ENCODE measurements at regions not wholly inside any gene's neighbourhood (a gene's known extent, or its start where the extent isn't known, plus 50 kb on each side); places are given as distances from the start of the nearest gene placed in this dataset.
"Not testable (repeated sequence)": the region's sequence is repeated elsewhere in the genome, so short reads cannot be mapped to it uniquely, and the experiment has no call there.

DNA sequence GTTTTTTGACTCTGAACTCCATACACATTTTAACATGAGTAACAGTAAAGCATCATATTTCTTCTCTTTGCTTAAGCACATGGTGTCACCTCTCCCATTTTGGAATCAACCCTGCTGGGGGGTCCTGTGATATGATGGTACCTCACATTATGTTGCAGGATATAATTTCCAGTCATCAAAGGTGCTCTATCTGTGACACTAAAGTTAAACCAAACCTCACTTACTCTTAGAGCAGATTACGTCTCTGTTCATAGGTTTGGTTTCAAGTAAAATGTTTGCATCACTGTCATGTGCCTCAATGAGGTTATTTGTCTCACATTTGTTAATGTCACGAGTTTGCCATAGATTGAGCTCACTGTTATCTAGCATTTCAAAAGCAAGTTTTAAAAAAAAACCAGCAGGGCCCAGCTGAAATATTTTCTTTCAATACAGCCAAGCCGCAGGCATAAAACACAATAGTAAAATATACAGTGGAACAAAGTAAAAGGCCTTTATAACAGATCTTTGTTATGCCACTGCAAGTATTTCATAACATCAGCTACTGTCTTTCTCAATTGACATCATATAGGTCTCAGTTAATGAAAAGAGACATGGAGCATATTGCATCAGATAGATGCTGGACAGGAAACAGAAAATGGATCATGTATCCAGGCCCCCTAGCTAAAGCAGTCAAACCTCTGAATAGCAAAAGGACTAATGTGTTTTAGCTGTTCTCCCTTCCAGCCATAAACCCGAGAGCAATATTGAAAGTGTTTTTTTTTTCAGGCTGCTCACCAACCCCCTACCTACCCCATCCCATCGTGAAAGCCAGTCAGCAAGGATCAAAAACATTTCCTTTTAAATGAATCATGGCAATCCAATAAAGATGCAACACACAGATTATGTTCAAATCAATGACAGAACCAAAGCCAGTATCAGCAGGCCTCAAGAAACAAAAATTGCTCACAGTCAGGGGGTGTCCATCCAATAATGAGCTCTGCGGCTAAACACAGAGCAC is 182.1 kb upstream of the ITGA1 start:
- DNase-seq = no peak
- no peak for ATAC-seq

DNA sequence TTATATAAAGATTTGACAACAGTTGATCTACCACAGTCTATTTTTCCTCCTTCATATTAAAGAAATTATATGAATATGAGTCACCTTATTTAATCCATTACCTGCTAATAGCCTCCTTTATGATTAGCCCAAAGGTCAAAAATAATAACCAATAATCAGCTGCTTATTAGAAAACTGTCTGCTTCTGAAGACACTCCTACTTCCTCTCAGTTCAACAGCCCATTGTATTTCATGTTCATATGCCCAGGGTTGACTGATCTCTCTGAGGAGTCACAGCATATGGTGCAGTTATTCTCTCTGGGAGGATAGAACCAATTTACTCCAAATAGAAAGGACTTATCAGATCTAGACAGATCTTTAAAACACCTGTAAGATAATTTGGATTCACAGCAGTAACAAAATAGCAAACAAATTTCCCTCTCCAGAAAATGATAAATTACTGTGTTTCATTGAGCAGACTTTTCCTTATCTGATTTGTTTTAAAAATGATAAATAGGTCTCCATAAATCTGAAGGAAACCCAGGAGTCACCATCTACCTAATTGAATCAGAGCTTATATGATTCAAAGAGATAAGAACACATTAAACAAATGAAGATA is 180.4 kb upstream of the ITGA1 start:
- ATAC-seq = no peak
- DNase-seq = no peak

DNA sequence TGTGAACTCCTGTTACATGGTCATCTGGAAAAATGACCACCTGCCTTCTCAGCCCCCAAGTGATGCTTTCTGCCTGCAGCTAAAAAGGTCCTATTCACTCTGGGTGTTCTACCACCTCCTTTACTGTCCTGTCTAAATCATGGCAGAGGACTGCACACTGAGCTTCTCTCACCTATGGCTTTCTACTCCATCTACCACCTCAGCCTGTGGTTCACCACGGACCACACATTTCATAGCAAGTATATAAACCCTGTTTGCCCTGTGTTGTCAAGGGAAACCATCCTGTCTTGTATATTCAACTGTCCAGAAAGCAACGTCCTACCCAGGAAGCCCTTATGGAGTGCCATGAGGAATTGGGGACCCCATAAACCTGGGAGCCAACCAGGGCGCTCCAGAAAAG is 167.4 kb upstream of the ITGA1 start:
- no peak for ATAC-seq

DNA sequence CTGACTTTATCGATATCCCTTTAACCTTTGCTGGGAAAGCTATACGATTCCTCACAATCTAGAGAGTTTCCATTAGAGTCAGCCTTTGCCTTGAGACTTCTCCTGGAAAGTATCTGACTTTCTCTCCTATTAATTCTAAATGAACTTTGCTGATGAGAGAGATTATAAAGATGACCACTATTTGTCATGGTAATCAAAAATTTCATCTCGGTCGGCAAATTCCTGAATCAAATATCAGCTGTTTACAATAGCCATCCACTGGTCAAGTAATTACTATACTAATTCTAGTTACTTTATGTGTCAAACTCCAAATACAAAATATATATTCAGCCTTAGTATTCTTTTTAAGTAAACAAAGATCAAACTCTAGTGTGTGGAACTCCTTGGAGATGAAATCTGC is 164.4 kb upstream of the ITGA1 start:
- ATAC-seq = no peak
- DNase-seq = no peak

More for the DNA sequence above, 167.4 kb upstream of the ITGA1 start:
- DNase-seq = no peak

DNA sequence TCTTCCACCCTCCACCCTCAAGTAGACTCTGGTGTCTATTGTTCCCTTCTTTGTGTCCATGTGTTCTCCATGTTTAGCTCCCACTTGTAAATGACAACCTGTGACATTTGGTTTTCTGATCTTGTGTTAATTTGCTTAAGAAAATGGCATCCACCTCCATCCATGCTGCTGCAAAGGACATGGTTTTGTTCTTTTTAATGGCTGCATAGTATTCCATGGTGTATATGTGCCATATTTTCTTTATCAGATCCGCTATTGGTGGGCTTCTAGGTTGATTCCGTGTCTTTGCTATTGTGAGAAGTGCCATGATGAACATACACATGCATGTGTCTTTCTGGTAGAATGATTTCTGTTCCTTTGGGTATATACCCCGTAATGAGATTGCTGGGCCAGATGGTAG is 163.4 kb upstream of the ITGA1 start:
- ATAC-seq = no peak

DNA sequence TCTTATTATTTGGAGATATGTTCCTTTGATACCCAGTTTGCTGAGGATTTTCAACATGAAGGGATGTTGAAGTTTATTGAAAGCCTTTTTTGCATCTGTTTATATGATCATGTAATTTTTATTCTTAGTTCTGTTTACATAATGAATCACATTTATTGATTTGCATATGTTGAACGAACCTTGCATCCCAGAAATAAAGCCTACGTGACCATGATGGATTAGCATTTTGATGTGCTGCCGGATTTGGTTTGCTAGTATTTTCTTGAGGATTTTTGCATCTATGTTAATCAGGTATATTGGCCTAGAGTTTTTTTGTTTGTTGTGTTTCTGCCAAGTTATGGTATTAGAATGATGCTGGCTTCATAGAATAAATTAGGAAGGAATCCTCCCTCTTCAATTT is 161.4 kb upstream of the ITGA1 start:
- DNase-seq = no peak
- ATAC-seq = no peak

More for the DNA sequence above, 163.4 kb upstream of the ITGA1 start:
- DNase-seq = no peak

DNA sequence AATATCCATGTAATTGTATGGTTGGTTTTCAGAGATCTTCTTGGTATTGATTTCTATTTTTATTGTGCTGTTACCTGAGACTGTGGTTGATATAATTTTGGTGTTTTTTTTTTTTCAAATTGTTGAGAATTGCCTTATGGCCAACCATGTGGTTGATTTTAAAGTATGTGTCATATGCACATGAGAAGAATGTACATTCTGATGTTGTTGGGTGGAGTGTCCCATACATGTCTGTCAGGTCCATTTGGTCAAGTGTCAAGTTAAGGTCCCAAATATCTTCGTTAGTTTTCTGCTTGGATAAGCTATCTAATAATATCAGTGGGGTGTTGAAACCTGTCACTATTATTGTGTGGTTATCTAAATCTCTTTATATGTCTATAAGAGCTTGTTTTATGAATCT is 160.0 kb upstream of the ITGA1 start:
- DNase-seq (no peak), ATAC-seq (no peak)

DNA sequence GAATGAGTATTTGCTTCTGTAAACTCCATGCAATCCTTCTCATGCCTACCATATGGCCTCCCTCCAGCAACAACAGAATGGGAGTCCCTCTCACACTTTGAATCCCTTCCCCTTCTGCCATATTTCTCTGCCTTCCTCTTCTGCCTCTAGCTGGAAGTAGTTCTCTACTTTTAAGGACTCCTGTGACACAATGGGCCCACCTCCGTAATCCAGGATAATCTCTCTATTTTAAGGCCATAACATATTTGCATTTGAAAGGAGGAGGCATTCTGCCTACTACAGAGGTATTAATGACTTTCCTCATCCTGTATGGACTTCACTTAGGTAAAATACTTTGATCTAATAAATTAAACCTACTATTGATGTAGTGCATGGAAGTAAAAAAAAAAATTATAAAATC is 155.4 kb upstream of the ITGA1 start:
- DNase-seq = no peak
- no peak for ATAC-seq

DNA sequence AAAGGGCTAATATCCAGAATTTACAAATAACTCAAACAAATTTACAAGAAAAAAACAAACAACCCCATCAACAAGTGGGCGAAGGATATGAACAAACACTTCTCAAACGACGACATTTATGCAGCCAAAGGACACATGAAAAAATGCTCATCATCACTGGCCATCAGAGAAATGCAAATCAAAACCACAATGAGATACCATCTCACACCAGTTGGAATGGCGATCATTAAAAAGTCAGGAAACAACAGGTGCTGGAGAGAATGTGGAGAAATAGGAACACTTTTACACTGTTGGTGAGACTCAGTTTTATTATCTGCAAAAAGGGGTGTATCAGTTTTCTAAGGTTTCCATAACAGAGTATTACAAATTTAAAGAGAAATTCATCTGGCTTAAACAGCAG is 153.5 kb upstream of the ITGA1 start:
- not testable (repeated sequence) for ATAC-seq, DNase-seq

DNA sequence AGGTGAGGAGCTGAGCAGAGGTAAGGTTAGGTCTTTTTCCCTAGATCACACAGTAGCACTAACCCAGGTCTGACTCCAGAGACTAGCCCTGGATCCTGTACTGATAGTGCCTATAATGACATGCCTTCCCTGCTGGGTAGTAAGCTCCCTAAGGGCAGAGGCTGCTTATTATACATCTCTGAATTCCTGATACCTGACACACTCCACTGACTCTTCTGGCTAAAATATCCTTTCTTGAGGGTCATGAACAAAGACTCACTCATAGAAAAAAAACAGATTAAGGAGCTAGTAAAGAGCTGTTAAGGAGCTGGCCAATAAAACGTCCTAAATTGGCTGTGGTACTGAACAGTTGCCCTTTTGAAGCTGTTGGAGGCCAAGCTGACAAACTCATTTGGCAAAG is 149.0 kb upstream of the ITGA1 start:
- no peak for ATAC-seq

DNA sequence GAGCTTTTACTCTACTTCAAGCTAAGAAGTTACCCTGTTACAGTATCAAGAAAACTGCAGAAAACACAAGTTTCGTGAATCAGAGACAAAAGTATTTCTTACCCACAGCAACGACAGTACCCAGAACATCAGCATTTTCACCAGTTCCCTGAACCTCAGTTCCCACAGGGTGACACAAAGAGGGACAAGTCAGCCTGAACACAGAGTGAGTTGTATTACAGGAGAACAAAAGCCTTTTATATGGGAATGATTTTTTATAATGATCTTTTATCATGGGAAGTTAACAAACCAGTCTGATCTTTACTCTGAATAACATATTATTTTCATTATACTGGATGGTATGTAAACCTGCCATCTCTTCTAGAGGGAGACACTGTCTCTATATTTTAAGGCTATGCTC is 139.0 kb upstream of the ITGA1 start:
- DNase-seq (no peak), ATAC-seq (no peak)

More for the DNA sequence above, 149.0 kb upstream of the ITGA1 start:
- DNase-seq = no peak

DNA sequence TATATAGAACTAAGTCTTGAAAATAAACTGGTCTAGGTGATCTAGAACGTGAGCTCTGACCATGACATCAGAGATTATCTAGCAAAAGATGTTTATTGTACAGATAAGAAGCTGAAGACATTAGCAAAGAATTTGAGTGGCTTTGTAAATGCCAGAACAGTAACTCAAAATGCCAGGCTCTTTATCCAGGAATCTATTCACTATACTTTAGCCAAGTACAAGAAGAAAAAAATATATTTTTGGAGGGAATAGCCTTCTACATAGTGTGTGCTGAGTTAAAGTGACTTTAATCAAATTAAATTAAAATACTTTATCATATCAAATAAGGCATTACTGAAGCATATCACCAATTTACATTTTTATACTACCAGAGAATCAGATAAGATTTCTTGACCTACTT is 132.6 kb upstream of the ITGA1 start:
- ATAC-seq (no peak), DNase-seq (no peak)

DNA sequence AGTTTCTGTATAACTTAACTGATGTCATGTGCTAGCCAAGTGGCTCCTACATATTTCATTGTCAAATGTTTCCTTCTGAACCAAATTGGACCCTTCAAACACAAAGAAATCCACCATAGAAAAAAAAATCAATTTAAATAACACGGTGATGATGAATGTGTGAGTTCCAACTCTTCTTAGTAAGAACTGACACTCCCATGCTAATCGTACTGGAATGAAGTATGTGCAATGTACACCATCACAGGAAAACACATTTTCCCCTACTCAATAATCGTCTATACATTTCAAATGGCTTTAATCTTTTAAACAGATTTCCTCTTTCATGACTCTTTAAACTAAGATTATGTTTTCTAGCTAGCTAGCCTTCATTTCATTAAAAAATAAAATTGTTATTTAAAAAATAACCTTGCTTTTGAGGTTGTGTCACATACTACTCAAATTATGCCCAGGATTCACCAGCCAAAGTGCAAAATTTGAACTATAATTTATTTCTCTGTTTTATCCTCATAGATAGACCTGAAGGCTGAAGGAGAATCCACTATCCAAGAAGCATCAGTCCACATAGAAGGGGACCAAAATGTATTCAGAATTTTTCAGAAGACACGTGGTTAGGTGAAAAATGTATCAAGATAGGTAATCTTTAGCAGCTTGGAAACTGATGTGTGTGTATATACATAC is 131.0 kb upstream of the ITGA1 start:
- DNase-seq = no peak
- ATAC-seq = no peak

DNA sequence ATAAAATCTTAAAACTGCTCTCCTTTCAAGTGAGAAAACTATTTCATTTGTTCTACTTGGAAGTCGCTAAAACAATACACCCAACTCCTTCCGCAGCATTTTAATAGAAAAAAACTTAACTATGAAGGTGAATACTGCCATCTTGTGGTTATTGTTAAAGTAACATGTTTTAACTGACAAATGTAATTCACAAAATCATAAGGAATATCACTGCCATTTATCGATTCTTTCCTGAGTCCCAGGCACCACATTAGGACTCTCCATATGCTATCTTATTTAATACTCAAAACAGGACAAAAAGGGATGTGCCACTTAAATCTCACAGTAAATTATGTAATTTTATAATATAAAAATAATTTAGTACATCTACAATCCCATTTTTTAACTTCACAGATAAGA is 130.5 kb upstream of the ITGA1 start:
- no peak for DNase-seq
- ATAC-seq = no peak

DNA sequence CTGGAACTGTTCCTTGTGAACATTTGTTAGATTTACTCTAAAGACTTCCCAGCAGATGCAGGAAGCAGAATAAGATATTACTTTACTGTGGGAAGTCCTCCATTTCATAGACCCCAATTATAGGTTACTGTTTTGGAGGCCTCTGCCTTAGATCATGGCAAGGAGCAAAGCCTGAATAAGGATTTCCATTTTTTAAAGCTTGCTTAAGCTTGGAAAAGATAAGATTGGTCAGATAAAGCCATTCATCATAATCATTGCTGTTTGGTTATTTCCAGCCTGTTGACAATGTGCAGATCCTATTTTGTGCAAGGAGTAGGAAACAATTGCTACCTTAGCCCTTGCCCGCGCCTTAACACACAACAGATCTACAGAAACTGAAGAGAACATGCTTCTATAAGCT is 129.5 kb upstream of the ITGA1 start:
- ATAC-seq (no peak), DNase-seq (no peak)

DNA sequence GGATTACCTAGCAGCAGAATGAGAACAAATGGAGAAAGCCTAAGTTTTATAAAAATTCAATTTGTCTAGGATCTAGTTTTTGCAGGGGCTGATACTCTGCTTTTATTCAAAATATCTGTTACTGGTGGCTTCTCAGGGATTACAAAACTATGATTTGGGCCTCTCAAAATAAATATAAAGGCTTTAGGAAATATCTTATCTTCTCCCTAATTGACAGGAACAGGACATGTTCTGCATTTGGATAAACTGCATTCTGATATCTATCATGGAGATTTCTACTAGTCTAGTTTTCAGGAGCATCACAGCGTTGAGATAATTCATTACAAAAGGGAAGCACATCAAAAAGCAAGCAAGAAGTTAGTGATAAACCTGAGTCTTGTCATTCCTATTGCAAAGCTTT is 127.1 kb upstream of the ITGA1 start:
- DNase-seq (no peak), ATAC-seq (no peak)

DNA sequence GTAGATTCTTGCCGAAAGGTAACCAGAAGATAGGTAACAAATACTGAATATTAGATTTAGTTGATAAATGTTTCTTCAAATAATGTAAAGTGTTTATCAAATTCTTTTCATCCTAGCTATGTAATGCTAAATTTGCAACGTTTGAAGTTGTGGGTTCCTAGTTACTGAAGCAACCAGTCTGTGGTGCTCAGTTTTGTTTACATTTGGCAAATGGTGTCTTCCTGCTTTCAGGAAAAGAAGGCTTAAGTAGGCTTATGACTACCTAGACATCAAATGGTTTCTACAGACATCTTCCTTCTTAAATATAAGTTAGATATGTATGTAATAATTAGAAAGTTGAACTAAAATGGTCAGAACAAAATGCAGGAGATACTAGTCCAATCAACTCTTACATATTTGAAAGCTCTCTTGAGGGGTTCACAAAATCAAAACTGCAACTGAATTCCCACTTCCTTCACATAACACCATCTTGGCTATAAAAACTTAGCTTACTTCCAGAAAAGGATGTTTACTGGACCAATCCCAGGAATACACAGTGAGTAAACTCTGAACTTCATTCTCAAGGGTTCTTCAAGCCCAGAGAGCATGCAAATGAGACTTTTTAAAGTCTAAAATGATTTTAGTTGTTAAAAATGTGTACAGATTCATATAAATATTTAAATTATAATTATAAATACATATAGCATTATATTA is 125.7 kb upstream of the ITGA1 start:
- no peak for ATAC-seq
- DNase-seq = no peak

DNA sequence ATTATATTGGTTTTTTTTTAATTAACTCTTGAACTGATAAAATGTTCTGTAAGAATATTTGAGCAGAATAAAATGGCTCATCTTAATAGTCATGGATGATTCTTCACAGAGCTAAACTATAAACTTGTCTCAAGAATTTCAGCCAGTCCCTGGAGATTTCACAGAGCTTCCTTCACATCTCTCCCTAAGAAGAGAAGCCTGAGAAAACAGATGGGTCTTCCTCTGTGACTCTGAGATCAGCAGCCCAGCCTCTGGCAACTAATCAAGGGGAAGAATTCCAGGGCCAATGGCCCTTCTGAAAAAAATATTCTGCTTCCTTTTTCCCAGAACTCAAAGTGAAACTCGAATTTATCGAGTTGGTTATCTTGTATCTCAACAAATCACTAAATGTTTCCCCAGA is 122.2 kb upstream of the ITGA1 start:
- ATAC-seq (no peak), DNase-seq (no peak)

DNA sequence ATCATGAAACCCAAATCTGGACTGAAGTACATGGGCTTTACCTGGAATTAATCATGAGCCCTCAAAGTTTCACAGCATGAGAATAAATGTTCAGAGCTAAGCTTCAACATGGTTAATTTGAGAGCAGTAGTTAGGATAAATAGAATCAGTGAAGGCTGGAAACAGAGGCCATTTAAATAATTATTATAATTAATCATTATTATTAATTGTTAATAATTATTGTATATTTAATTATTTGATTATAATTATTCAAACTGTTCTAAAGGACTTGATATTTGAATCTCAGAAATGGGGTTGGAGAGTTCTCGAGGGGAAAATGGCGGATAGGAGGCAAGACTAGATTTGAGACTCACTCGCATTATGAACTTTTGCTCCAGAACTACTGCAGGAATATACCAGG is 119.6 kb upstream of the ITGA1 start:
- ATAC-seq = no peak
- DNase-seq = no peak

DNA sequence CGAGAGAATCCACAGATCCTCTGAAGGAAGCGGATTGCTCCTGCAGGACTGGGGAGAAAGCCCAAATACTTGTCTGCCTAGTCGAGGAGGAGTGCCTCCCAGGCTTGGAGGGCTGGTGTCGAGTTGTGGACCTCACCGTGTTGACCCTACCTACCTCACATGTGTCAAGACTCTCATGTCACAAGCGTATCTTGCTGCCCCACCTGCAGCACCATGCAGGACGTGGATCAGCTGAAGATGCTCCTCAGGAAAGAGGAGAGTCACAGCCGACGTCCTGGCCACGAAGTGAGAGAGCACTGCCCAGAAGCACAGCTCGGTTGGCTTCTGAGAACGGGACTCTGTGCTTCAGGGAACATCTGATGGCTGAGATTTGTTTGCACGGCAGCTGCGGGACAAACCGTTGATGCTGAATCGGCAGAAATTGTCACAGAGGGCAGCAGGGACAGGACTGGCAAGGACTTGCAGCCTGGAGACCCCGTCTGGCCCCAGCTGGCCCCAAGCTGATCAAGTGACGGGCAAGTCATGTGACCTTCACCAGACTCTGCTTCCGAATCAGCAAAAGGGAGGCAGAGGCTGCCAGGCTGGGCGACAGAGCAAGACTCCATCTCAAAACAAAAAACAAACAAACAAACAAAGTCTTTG is 119.1 kb upstream of the ITGA1 start:
- no peak for ATAC-seq
- no peak for DNase-seq

DNA sequence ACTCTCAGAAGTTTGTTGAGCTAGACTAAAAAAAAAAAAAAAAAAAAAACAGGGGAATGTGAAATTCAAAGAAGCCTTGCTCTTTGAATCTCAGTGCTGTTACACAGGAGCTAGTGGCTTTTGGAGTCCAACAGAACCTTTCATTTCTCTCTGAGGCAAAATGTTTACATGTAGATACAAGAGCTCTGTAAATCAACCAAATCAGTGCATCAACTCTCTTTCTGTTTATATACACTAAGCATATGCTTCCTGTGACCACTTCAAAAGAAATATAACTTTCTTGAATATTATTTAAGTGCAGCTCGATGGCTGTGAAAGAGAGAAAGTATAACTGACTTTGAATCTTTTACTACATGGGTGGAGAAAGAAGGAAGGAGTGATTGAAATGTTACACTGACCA is 115.3 kb upstream of the ITGA1 start:
- no peak for ATAC-seq

DNA sequence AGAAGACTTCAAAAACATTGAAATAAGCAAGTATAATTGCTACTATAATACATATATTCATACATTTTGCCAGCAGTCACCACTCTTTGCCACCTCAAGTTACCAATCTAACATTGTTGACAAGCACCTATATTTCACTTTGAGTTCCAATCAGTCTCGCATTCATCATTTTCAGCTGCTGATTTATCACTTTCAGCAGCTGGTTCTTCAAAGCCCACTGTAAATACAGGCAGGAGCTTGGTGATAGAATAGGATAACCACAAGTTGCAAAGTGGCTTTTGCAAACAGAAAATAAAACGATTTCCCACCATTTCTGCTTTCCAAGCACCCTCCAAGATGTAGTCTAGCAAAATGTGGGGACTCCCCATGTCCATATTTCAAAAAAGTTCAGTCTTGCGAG is 114.2 kb upstream of the ITGA1 start:
- DNase-seq (no peak), ATAC-seq (no peak)

More for the DNA sequence above, 115.3 kb upstream of the ITGA1 start:
- DNase-seq = no peak
